ENCODE measurements at regions not wholly inside any gene's neighbourhood (a gene's known extent, or its start where the extent isn't known, plus 50 kb on each side); places are given as distances from the start of the nearest gene placed in this dataset.

GRCh38 chr16:35170610-35171009 is 1711.2 kb downstream of the TP53TG3F start:
- no peak for DNase-seq

GRCh38 chr16:35171106-35171505 is 1711.7 kb downstream of the TP53TG3F start:
- no peak for DNase-seq

- no peak for DNase-seq
These were observed 1713.9 kb downstream of the TP53TG3F start for GRCh38 chr16:35173295-35173694.

- no peak for DNase-seq
These were observed 1714.6 kb downstream of the TP53TG3F start for GRCh38 chr16:35174016-35174415.

DNA sequence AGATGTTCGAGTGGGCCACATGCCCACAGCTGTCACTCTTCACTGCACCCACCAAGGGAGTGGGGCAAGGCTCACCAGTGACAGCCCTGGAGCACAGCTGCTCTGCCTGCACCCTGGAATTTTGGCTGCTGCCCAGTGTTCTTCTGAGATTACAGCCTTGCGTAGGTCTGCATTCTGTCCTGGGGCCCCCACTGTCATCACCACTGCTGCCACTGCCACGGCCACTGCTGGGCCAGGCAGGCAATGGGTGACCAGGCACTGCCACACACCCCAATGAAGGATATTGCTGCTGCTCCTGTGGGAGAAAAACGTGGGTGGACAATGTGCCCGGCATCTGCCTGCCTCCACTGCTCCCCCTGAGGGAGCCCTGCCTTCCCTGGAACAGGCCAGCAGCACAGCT is 1717.0 kb downstream of the TP53TG3F start:
- no peak for DNase-seq

GRCh38 chr16:35177851-35178250 is 1718.4 kb downstream of the TP53TG3F start:
- no peak for DNase-seq

DNA sequence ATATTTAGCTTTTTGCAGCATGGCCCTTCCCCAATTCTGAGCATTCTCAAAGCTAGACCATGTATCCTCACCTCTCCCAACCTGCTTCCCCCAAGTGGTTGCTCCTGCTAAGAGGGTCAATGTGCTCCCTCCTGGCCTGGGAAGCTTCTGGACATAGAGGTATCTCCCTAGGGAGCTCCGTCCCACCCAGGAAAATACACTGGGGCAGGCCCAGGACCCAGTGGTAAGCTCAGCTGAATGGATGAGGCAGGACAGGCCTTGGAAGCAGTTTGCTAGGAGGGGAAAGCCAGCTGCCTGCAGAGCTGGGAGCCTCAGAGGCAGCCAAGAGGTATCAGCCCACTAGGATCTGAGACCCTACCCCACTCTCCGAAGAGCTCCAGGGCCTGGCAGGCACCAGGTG is 1721.6 kb downstream of the TP53TG3F start:
- no peak for DNase-seq

DNA sequence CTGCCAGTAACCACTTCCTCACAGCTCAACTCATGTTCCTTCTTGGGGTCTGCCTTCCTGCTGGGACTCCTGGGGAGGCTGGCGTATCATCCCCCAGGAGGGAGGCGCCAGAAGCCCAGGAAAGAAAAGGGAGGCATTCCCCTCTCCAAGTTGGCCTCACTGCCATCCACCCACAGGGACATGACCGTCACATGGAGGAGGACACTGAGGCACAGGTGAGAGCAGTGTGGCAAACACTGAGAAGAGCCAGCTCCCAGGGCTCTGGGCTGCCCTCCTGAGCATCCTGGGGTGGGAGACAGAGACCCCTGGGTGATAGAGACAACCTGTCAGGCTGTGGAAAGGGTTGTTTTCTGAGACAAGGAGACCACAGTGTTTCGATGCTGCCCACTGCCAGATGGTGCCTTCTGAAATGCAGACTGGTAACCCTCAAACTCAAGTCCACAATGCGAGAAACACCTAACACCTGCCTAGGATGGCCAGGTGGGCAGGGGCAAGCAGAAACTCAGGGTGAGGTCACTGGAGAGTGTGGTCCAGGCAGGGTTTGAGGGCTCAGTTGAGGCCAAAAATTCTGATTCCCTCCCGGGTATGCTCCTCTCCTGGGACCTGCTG is 1722.1 kb downstream of the TP53TG3F start:
- DNase-seq = no peak

GRCh38 chr16:35182043-35182677 is 1722.7 kb downstream of the TP53TG3F start:
- DNase-seq = no peak

DNA sequence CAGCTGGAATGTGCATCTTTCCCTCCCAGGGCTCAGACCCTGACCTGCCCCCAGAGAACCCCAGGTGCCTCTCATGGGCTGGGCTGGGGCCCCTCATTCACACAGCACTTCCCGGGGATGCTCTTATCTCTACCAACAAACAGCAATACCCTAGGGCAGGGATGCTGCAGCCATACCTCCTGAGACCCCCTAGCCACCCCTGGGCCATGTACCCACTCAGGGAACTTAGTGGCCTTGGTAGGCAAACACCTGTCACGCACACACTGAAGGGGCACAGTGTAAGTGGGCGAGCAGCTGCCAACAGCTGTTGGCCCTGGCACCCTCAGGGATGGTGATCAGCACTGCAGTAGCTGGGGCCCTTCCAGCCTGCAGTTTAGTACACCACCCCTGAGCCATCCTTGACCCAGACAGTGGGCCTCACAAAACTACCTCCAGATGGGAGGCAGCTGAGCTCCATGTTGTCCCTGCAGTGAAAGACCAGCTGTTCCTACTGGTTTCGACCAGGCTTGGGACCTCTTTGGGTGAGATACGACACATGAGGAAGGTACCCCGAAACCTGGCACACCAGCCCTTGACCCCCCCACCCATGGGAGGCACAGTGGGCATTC is 1723.6 kb downstream of the TP53TG3F start:
- DNase-seq = no peak

- DNase-seq = no peak
These were observed 1725.0 kb downstream of the TP53TG3F start for GRCh38 chr16:35184356-35184870.

DNA sequence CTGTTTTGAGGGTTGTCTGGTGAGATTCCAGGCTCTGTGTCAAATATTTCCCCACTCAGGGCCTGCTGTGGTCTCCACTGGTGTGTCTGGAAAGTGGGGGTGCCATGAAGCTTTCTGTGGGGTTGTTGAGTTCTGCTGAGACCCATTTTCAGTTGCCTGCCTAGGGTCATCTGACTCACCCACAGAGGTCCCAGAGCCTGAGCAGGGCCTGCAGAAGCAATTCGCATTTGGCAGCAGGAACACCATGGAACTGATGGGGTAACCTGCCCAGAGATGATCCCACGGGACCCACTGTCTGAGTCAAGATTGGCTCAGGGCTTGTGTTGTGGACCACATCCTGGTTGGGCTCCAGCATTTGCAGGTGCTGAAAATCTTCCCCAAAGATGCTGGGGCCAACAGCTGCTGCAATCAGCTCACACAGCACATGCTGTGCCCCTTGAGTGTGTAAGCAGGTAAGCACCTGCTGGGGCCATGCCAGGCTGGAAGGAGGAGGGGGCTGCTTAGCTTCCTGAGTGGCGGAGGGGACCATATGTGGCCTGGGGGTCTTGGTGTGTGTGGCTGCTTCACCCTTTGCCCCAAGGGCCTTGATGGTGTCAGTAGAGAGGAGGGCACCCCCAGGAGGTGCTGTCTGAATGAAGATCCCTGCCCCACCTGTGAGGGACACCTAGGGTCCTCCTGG is 1726.1 kb downstream of the TP53TG3F start:
- DNase-seq = no peak

- no peak for DNase-seq
These were observed 1726.8 kb downstream of the TP53TG3F start for GRCh38 chr16:35186045-35186759.

- DNase-seq = no peak
These were observed 1728.3 kb downstream of the TP53TG3F start for GRCh38 chr16:35187665-35188225.

GRCh38 chr16:35188288-35189155 is 1729.1 kb downstream of the TP53TG3F start:
- DNase-seq = no peak

DNA sequence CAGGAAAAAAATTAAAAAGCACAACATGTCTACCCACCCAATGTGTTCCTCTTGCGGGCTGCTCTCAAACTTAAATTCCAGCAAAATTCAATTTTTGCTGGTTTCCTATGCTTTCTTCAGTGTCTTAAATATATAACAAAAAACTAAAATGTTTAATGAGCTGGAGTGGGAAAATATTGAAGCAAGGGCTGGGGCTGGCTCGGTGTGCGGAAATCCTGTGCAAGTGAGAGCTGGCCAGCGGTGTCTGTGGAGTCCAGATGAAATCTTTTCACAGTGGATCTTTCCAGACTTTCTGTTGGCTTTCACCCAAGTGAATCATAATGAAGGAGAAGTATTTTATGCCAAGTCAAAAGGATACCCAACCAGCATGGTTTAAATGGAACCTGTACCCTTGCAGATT is 1733.6 kb downstream of the TP53TG3F start:
- no peak for DNase-seq

- no peak for DNase-seq
These were observed 1734.5 kb downstream of the TP53TG3F start for GRCh38 chr16:35193956-35194355.

- DNase-seq = no peak
These were observed 1735.3 kb downstream of the TP53TG3F start for GRCh38 chr16:35194681-35195080.

GRCh38 chr16:35195173-35195863 is 1735.9 kb downstream of the TP53TG3F start:
- DNase-seq = no peak

- no peak for DNase-seq
These were observed 1736.4 kb downstream of the TP53TG3F start for GRCh38 chr16:35195864-35196216.

All from muscle of back (tissue), 3 donors.